ENCODE measurements at regions not wholly inside any gene's neighbourhood (a gene's known extent, or its start where the extent isn't known, plus 50 kb on each side); places are given as distances from the start of the nearest gene placed in this dataset.

- no peak for DNase-seq (ENCODE audit: low spot score)
Measured at GRCh38 chr12:126700096-126700495, 1566.9 kb upstream of the TMEM132C start.

DNA sequence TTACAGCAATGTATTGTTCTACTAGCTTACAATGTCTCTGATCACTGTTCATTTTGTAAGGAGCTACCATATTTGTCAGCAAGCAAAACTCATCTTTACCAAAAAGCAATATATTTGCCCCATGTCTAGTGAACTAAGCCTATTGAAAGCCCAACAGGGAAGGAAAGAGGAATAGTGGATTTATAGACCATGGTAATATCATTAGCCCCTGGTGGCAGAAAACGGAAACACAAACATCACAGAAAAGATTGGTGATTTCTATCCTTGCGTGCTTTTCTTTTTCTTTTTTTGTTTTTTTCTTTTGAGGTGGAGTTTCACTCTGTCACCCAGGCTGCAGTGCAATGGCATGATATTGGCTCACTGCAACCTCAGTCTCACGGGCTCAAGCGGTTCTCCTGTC, 1562.4 kb upstream of the TMEM132C start:
- no peak for DNase-seq (ENCODE audit: low spot score)

GRCh38 chr12:126706300-126706699, 1560.7 kb upstream of the TMEM132C start:
- no peak for DNase-seq (ENCODE audit: low spot score)

GRCh38 chr12:126708492-126708896, 1558.5 kb upstream of the TMEM132C start:
- DNase-seq (ENCODE audit: low spot score) = no peak

- no peak for DNase-seq (ENCODE audit: low spot score)
Measured at GRCh38 chr12:126718365-126718764, 1548.6 kb upstream of the TMEM132C start.

- DNase-seq (ENCODE audit: low spot score) = no peak
Measured at GRCh38 chr12:126719912-126720705, 1546.9 kb upstream of the TMEM132C start.

DNA sequence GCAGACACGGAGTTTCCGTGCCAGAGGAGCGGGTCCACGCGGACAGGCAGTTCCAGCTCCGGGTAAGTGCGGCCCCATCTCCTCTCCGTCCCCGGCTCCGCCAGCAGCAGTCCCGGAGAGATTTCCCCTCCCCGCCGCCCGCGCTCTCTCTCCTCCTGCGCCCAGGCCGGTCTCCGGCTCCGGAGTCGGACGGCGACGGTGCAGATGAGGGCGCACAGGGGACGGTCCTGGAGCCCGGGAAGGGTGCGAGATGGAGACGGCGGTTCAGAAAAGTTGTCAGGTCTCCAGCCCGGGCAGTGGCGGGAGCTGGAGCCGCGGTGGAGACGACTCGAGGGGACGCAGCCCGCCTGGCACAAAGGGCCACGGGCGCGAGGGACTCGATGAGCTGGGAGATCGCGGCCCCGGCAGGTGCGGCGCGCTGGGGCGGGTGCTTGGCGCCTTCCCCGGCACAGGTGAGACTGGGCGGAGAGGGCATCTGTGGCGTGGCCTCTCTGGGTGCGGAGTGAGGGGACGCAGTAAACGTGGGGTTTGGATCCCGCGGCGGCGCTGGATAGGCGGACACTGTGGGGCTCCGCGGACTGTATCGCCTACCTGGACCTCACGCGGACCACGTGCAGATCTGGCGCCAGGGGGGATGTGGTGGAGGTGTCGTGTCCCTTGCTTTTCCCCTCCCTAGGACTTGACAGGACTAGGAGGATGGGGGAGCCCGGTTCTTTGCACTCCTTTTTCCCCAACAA, 1540.3 kb upstream of the TMEM132C start:
- DNase-seq (ENCODE audit: low spot score) = no peak

GRCh38 chr12:126727218-126728075, 1539.5 kb upstream of the TMEM132C start:
- DNase-seq (ENCODE audit: low spot score) = no peak

DNA sequence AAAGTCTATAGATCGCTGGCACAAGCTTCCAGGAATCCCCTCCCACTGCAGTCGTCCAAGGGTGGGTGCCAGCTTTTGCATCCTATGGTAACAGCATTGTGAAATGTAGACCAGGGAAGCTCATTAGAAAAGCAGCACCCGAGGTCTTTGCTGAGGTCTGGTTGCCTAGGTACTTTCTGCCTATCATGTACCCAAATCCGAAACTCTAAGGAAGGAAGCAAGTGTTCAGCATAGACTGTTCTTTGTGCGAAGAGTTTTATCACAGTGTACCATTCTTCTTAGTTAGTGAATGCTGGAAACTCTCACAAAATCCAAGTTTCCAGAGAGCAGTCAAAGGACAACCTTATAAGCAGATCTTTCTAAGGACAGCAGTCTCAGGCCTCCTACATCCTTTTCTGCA, 1532.7 kb upstream of the TMEM132C start:
- no peak for DNase-seq (ENCODE audit: low spot score)

GRCh38 chr12:126734710-126735109, 1532.3 kb upstream of the TMEM132C start:
- DNase-seq (ENCODE audit: low spot score) = no peak

GRCh38 chr12:126741536-126742240, 1525.3 kb upstream of the TMEM132C start:
- no peak for DNase-seq (ENCODE audit: low spot score)

- DNase-seq (ENCODE audit: low spot score) = no peak
Measured at GRCh38 chr12:126742241-126742641, 1524.7 kb upstream of the TMEM132C start.

GRCh38 chr12:126747530-126748149, 1519.3 kb upstream of the TMEM132C start:
- peak; percentile 5 for DNase-seq (ENCODE audit: low spot score)

DNA sequence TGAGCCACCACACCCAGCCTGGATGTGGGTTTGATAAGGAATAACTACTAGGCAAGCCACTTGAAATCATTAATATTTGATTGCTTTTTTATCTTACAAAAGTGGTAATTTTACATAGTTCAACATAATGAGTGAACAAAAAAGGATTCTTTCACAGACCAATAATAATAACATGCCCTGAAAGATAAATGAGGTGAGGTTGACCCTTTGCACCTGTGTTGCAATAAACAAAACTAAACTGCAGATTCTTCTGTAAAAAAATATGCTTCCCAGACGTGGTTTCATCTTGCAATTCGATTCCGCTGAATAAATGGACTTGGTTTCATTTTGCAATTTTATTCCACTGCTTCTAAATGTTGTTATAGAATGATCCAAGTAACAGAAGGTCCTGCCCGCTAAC, 1514.9 kb upstream of the TMEM132C start:
- DNase-seq (ENCODE audit: low spot score) = no peak

GRCh38 chr12:126757326-126757725, 1509.6 kb upstream of the TMEM132C start:
- DNase-seq (ENCODE audit: low spot score) = no peak

- DNase-seq (ENCODE audit: low spot score) = no peak
Measured at GRCh38 chr12:126760092-126760491, 1506.9 kb upstream of the TMEM132C start.

DNA sequence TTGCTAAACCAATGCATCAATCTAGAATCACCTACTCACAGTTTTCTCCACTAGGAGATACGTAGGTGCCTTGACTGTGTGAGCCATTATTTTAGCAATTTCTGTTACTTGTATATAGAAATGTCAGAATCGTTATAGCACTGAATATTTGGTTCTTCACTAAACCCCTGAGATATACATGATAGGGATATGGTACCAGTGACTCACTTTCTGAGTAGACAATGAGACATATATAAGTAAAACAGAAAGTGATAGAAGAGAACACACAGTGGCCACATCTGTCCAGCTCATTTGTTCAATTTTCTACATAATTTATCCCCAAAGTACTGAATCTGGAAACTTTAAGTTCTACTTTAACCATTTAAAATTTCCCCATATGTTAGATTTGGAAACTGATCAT, 1505.5 kb upstream of the TMEM132C start:
- no peak for DNase-seq (ENCODE audit: low spot score)

GRCh38 chr12:126762150-126762549, 1504.8 kb upstream of the TMEM132C start:
- no peak for DNase-seq (ENCODE audit: low spot score)

- no peak for DNase-seq (ENCODE audit: low spot score)
Measured at GRCh38 chr12:126763359-126763758, 1503.6 kb upstream of the TMEM132C start.

GRCh38 chr12:126767334-126767733, 1499.6 kb upstream of the TMEM132C start:
- DNase-seq (ENCODE audit: low spot score) = no peak

GRCh38 chr12:126768517-126768916, 1498.5 kb upstream of the TMEM132C start:
- no peak for DNase-seq (ENCODE audit: low spot score)
